ENCODE measurements at regions not wholly inside any gene's neighbourhood (a gene's known extent, or its start where the extent isn't known, plus 50 kb on each side); places are given as distances from the start of the nearest gene placed in this dataset.

GRCh38 chr18:41069167-41069566 is 885.9 kb upstream of the PIK3C3 start:
- DNase-seq: no peak
- Histone ChIP-seq H3K9me3 (no peaks in the 10 kb centered on the region), H3K27ac (no peak overlapping the region), H3K27me3 (no peaks in the 10 kb centered on the region), H3K4me3 (no peak overlapping the region), H3K36me3 (no peaks in the 10 kb centered on the region), H3K4me1 (peaks cover 0 to 9% (median 1%) of the 10 kb centered on the region in 4 donors)
- TF ChIP-seq EP300 (IDR thresholded peaks at IDR 0.05) (no peak), CTCF (IDR thresholded peaks at IDR 0.05) (no peak), POLR2A (IDR thresholded peaks at IDR 0.05) (no peak), POLR2AphosphoS5 (IDR thresholded peaks at IDR 0.05) (no peak)
- intact Hi-C loops (cut with DNase I): no loop called here
- WGBS, 2 donors: 88 to 90% methylated on average over 7 of the region's 7 CpGs

- no peak for DNase-seq
- WGBS, 2 donors: 1 to 99% methylated on average over 1 of the region's 1 CpG
- Histone ChIP-seq H3K9me3 (no peaks in the 10 kb centered on the region), H3K36me3 (no peaks in the 10 kb centered on the region), H3K4me3 (no peak overlapping the region), H3K27ac (no peak overlapping the region), H3K27me3 (no peaks in the 10 kb centered on the region), H3K4me1 (no peaks in the 10 kb centered on the region)
- TF ChIP-seq POLR2AphosphoS5 (IDR thresholded peaks at IDR 0.05): no peak
- TF ChIP-seq POLR2A (IDR thresholded peaks at IDR 0.05): no peak
- intact Hi-C loops (cut with DNase I): no loop called here
Observed at GRCh38 chr18:41064916-41065315, 890.1 kb upstream of the PIK3C3 start.

DNA sequence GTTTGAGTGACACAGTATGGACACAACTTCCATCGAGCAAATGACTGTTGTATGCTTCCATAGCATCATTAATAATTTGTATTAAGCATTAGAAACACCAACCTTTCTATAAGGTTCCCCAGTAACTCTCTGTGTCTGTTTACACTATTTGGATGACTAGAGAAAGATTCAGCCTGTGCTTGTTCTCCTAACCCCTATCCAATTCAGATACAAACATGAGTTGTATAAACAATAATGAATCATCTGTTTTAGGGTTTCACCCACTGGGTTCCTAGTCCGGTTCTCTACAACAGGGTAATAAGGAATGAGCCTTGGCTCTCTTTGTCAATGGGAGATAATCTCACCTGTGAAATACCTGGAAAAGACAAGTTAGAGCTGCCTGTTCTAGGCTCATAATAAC is 894.1 kb upstream of the PIK3C3 start:
- Histone ChIP-seq H3K9me3 (no peaks in the 10 kb centered on the region), H3K27ac (no peak overlapping the region), H3K4me3 (no peak overlapping the region), H3K36me3 (no peaks in the 10 kb centered on the region), H3K4me1 (no peaks in the 10 kb centered on the region), H3K27me3 (no peaks in the 10 kb centered on the region)
- WGBS, 2 donors: 56 to 73% methylated on average over 2 of the region's 2 CpGs
- no peak for DNase-seq
- TF ChIP-seq POLR2AphosphoS5 (IDR thresholded peaks at IDR 0.05) (no peak), POLR2A (IDR thresholded peaks at IDR 0.05) (no peak), CTCF (IDR thresholded peaks at IDR 0.05) (no peak), EP300 (IDR thresholded peaks at IDR 0.05) (no peak)
- intact Hi-C loops (cut with DNase I): no loop called here

- H3K27ac ChIP-seq: no peak overlapping the region
- no peaks in the 10 kb centered on the region for H3K4me1 ChIP-seq
- H3K36me3 ChIP-seq: no peaks in the 10 kb centered on the region
- WGBS, 2 donors: 79 to 93% methylated on average over 1 of the region's 1 CpG
- DNase-seq: no peak
- intact Hi-C loops (cut with DNase I): no loop called here
- H3K4me3 ChIP-seq: no peak overlapping the region
- no peaks in the 10 kb centered on the region for H3K27me3 ChIP-seq
- H3K9me3 ChIP-seq: no peaks in the 10 kb centered on the region
- no peak for TF ChIP-seq POLR2A (IDR thresholded peaks at IDR 0.05)
- no peak for TF ChIP-seq EP300 (IDR thresholded peaks at IDR 0.05)
- no peak for TF ChIP-seq CTCF (IDR thresholded peaks at IDR 0.05)
- TF ChIP-seq POLR2AphosphoS5 (IDR thresholded peaks at IDR 0.05): no peak
Observed at GRCh38 chr18:41059126-41059415, 896.0 kb upstream of the PIK3C3 start.

GRCh38 chr18:41058351-41059125 is 896.5 kb upstream of the PIK3C3 start:
- Histone ChIP-seq H3K27me3 (no peaks in the 10 kb centered on the region), H3K4me1 (no peaks in the 10 kb centered on the region), H3K9me3 (no peaks in the 10 kb centered on the region), H3K36me3 (no peaks in the 10 kb centered on the region), H3K27ac (no peak overlapping the region), H3K4me3 (no peak overlapping the region)
- WGBS, 2 donors: 71 to 79% methylated on average over 9 of the region's 9 CpGs
- DNase-seq: no peak
- intact Hi-C loops (cut with DNase I): no loop called here
- TF ChIP-seq EP300 (IDR thresholded peaks at IDR 0.05): no peak
- no peak for TF ChIP-seq CTCF (IDR thresholded peaks at IDR 0.05)
- no peak for TF ChIP-seq POLR2AphosphoS5 (IDR thresholded peaks at IDR 0.05)
- no peak for TF ChIP-seq POLR2A (IDR thresholded peaks at IDR 0.05)

Measured in sigmoid colon (tissue), 6 donors.